ENCODE measurements at regions not wholly inside any gene's neighbourhood (a gene's known extent, or its start where the extent isn't known, plus 50 kb on each side); places are given as distances from the start of the nearest gene placed in this dataset.

DNA sequence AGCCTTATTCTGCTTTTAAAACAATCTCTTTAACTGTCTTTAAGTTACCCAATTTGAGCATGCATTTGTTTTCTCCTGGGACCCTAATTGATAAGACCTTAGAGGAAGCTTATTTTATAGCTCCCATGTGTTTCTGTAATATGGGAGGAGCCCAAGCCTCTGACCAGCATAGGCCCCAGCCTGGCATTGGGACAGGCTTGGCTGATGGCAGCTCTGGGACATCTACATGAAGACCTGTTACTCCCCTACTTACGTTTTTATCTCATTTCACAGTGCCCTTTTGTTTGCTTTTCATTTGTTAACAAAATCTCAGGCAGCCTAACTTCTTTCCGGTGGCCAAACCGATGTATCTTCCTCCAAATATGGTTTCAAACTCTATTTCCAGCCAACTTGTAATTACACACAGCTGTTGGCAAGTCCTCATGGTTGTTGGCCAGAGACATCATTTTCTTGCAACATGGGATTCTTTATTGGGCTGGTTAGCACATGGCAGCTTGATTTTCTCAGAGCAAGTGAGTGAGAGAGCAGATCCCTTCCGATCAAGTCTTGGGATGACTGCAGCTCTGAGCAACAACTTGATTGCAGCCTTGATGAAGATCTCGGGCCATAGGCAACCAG, 1117.5 kb downstream of the AACS start:
- no peak for DNase-seq (ENCODE audit: low spot score)

DNA sequence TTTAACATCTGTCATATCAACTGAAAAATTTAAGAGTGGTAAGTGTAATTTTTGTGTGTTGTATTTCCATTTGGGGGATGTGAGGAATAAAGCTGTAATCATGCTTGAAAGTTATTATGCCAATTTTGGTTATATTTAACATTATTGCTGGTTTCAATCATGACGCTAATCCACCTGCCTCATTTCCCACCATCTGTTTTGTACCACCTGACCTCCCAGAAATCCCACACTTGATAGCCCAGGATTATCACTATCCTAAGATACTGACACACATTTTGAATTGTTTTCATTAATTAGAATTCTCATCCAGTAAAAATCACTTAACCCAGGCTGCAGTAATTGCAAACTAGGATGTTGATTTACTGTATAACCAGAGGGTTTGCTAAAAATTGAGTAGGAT, 1119.8 kb downstream of the AACS start:
- DNase-seq (ENCODE audit: low spot score) = no peak

DNA sequence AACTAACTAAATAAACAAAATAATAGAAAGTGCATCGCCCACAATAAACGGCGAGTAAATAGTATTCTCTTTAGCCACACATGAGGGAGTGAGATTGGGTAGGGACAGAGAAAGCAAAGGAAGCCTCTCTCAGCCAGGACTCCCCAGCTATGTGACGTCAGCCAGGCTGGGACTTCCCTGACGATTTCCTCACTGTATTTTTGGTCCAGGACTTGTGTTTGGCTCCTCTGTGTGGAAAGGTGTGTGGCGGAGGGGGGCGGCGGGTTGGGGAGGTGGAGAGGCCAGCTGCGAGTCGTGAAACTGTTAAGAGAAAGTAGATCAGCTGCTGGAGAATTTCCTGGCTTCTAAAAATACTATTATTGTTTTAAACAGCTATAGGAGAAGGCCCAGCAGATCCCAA, 1124.6 kb downstream of the AACS start:
- no peak for DNase-seq (ENCODE audit: low spot score)

DNA sequence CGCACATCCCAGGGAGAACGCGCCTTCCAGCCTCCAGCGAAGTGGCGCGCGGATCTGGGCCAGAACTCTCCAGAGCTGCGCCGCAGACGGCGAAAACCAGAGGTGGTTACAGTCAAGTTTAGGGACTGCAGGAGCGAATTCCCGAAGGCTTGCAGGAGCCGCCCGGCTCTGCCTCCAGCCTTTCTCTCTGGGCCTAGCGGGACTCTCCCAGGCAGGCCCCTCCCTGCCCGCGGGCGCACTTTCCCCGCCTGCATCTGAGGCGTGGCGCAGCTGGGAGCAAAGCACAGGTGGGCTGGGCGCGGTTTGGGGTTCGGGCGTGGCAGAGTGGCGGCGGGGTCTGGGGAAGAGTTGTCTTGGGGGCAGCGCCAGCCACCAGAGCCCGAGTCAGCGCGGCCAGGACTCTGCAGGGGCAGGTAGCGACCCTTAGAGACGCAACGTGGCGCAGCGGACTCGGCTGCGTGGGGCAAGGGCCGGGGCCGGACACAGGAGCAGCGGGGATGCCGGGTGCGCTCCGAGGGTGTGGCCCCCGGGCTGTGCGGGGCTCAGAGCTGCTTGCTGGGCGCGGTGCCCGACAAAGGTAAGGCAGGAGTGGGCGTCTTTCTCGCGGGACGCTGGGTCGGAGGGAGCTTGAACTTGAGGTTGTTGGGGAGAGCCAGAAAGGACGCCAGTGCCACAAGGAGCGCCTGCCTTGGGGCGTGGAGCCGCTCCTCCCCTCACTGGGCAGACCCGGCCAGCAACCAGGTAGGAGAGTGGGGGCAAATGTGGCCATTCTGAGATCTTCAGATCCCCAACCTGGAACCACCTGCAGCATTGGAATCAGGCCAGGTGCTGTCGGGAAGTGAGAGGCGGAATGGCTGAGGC, 1126.0 kb downstream of the AACS start:
- no peak for DNase-seq (ENCODE audit: low spot score)

DNA sequence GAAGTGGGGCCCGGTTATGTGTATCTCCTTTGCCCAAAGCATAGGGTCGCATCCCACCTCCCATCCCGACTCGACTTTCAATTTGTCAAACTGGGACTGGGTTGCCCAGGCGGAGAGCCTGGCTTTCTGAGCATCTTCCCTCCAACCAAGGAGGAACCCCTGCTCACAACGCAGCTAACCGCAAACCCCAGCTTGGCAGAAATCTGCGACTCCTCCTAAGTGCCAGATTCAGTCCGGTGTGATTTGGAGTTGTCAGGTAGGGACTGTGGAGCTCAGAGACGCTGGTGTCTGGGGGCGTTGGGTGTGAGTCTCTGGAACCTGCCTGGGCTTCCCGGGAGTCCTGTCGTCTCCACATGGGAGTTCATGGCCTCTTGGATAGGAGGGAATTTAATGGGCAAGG, 1126.7 kb downstream of the AACS start:
- no peak for DNase-seq (ENCODE audit: low spot score)

DNA sequence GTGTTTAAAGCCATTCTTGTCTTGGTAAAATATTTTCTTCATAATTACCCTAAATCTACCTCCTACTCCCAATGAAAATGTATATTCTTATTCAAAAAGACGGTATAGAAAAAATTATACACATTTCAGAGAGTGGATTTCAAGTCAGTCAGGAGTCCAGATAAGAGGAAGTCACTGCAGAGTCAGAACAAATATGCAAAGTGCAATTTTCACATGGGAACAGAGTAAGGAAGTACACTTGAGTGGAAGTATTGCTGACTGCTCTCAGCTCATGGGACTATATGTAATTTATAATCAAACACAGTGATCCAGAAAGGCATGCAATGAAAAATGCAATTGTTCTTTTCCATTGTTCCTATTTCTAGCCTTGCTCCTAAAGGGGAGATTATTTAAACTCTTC, 1128.0 kb downstream of the AACS start:
- DNase-seq (ENCODE audit: low spot score) = no peak

DNA sequence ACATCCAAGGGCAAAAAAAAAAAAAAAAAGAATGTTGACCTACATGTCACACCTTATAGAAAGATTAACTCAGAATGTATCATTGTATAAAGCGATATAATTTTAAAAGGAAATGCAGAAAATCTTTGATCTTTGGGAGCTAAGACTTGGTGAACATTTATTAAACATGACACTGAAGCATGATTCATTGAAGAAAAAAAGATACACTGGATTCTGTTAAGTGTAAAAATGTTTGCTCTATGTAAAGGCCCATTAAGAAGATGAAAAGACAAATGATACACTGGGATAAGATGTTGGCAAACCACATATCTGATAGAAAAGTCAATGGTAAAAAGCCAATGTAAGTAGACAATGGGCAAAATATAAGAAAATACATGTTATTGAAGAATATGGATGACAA, 1131.0 kb downstream of the AACS start:
- no peak for DNase-seq (ENCODE audit: low spot score)

DNA sequence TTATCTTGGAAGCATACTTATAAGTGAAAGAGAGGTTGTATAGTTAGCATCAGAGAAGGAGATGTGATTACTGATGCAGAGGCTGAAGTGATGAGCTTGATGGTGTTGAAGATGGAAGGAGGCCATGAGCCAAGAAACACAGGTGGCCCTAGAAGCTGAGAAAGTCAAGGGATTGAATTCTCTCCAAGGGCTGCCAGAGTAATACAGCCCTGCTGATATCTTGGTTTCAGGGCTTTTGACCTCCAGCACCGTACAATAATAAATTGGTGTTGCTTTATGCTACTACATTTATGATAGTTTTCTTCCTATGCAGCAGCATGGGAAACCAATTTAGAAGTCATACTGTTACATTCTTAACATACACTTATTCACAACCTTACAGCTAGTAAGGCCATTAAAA, 1133.3 kb downstream of the AACS start:
- DNase-seq (ENCODE audit: low spot score) = no peak

DNA sequence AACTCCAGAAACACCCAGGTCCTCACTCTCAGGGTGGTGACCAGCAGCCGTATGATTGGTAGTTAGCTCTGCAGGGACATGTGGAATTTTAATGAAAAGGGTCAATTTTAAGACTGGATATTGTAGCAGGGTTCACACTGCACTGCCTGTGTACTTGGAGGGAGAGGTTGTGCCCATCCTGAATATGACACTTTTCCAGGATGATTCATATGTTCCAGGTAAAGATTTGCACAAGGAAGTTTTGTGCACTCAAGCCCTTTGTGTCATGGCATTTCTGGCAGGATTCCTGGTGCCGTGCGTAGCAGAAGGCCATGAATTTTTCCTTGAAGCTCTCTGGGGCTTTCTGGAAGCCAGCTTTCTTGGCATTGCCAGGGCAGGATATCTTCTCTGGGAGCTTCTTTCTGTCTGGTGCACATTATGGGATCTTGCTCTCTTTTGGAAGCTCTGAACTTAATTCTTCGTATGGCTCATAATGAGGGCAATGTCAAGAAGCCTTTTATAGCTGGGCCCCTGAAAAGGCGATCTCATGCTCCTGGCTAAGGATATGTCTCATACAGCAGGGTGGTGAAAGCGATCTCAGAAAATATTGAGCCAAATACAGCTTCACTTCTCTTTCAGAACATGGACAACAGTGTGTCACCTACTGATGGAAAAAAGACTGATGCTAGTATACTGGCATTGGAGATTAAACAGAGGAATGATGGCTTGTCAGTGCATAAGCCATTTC, 1133.9 kb downstream of the AACS start:
- no peak for DNase-seq (ENCODE audit: low spot score)

DNA sequence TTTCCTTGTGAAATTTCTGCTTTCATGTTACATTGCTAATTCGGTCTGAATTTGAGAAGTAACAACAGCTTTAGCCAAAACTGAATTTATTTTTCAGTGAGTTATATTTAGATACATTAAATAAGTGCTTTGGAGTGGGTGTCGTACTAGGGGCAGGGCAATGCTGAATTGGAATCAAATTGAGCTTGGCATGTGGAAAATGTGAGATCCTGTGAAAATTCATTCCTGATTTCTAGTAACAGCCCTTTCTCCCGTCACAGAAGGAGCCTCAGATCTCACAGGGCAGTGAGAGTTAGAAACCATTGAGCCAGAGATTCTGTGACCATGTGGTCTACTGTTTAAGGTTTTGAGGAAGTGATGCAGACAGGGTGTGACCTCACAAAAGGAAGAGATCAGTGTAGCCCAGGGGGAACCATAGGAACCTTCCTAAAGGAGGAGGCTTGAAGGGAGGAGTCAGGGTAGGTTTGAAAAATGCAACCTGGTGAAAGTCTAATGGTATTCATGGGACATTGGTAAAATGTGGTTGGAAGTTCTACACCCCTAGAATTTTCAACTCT, 1136.8 kb downstream of the AACS start:
- DNase-seq (ENCODE audit: low spot score) = no peak

DNA sequence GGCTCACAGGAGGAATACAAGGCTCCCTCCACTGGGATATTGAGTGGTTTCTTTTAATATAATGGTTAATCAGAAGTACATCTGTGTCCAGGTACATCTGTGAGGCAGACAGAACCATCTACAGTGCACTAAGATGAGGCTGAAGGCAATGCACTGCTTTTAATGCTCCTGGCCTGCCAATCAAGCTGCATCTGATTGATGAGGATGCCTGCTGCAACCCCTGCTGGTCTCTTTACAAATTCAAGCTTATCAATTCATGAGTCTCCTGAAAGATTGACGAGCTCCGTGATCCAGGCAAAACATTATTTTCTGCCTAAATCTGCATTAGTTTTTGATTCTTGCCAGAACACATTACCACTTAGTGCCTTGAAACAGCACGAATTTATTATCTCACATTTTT, 1139.1 kb downstream of the AACS start:
- no peak for DNase-seq (ENCODE audit: low spot score)

DNA sequence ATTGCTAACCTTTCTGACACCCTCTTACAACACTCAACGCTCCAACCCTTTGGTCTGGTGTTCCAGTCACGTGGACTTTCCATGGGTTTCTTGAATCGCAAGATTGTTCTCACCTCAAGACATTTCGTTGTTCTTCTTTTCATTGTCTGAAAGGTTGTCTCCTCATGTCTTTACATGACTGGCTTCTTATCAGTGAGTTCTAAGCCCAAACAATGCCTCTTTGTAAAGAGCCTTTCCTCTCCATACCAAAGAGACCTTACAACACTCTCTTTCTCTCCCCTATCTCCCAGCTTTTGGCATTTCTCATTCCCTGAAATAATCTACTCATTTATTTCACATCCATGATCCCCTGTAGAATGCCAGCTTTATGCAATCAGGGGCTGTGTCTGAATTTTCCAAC, 1144.8 kb downstream of the AACS start:
- no peak for DNase-seq (ENCODE audit: low spot score)

DNA sequence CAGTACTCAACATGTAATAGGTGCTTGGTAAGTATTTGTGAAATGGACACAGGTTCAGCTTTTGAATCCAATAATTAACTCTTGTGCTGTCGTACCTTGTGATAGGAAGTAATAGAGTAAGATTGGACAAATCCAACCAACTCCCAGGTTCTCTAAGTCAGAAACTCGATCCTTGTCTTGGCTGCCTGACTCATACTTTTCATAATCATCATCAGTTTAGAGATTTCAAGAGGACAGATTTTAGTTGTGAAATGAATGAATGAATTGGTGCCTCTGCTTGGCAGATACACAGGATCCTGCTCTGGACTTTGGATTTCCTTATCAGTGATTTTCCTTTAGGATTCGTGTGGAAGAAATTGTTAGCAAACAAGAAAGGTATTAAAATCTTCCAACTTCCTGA, 1145.2 kb downstream of the AACS start:
- DNase-seq (ENCODE audit: low spot score) = no peak

DNA sequence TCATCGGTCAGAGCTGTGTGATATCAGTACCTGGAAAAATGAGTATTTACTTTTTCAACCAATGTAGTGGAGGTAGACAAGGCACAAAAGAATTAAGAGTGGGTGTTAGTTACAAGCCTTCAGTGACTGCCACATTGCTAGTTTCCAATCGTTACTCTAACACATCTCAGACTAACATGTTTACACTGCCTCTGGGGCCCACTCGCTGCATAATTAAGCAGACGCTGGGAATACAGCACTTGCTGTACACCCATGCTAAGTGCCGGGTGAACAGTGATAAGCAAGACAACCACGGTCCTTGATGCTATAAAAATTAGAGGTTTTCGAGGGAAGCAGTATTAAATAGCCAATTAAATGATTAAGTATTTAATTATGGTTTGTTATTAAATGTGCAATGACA, 1147.6 kb downstream of the AACS start:
- DNase-seq (ENCODE audit: low spot score) = no peak

DNA sequence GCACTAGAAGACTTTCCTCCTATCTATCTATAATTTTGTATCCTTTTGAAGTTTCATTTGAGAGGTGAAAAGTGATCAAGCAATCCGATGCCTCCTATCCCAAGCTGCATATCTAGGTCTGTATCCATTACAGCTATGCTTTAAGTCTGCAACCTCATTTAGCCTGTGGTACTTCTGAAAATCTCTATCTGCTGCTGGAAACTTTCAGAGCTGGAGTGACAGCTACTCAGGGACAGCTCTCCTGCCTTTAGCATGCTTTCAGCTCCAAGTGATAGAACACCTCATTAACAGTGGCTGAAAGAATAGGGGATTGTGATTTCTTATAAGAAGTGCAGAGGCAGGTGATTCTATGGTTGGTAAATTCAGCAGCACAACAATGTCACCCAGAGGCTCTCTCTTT, 1153.5 kb downstream of the AACS start:
- DNase-seq (ENCODE audit: low spot score) = no peak

DNA sequence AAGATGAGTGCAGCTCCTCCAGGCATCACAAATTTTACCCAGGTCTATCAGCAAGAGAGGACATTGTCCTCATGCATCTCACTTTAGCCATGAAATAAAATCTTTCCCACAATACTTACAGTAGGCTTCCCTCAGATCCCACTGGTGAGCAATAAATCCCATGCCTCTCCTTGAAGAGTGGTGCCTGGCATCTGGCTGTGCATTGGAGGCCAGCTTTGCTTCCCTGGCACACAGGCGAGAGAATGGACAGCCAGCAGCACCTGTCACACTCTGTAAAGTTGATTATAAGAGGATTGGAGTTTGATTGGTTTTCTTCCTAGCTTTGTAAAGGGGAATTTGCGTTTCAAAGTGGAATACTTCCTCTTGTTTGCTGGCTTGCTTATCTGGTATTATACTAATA, 1153.9 kb downstream of the AACS start:
- DNase-seq (ENCODE audit: low spot score) = no peak

DNA sequence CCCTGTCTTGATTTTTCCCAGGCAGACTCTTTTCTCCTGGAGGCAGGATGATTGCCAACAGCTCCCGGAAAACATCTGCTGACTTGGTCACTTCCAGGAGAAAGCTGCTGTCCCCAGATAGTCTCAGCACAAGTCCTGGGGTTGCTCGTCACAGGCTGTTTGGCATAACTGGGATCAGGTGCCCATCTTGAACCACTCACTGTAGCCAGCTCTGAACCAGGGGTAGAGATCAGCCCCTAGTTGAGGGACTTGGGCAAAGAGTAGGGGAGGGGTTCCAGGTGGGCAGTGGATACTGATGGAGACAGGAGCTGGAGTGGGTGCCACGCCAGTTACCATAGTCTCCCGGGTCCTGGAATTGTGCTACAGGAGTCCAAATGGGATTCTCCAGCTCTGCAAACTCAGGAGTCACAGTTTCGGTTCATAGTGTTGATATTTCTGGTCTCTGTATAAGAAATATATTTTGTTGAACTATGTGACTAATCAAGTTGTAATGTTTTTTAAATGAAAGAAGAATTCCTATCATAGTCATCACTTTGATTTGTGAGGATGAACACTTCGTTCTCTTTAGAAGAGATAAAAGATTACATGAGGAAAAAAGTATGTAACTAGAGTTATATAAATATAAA, 1154.5 kb downstream of the AACS start:
- DNase-seq (ENCODE audit: low spot score) = no peak

DNA sequence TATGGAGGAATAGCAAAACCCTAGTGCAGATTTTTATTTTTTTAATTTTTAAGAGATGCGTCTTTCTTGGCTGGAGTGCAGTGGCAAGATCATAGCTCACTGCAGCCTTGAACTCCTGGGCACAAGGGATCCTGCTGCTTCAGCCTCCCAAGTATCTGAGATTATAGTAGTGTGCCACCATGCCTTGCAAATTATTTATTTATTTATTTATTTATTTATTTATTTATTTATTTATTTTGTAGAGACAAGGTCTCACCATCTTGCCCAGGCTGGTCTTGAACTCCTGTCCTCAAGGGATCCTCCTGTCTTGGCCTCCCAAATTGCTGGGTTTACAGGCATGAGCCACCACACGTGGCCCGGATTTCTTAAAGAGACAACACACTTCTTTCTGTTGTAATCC, 1158.8 kb downstream of the AACS start:
- no peak for DNase-seq (ENCODE audit: low spot score)

DNA sequence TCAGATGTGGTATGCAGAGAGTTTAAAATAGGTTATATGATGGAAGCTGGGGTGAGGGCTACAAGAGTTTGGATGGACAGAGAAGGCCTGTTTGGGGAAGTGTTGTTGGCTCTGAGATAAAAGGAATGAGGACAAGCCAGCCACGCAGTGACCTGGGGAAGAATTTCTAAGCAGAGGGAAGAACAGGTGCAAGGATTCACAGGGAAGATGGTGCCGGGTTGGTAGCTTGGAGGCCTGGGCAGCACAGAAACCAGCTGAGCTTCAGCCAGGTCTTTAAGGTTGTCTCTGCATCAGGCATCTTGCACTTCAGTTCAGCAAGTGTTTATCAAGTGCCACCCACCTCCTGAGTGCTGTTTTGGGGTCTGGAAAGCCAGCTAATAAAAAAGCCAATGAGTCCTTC, 1163.7 kb downstream of the AACS start:
- no peak for DNase-seq (ENCODE audit: low spot score)

DNA sequence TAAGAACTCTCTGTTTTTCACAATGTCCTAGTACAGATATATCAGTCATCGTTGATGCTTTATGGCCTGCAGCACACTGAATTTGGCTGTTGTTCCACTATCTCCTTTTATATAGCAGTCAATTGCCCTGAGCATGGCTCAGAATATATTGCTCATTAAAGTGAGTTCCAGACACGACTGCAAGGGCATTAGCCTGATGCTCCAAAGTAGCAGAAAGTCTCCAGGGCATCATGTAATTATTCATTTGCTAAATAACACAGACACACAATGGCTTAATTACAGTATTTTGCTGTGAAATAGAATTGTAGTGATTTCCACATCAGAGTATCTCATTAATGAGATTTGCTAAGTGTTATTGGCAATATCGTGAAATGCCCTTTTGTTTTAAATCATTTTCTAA, 1167.5 kb downstream of the AACS start:
- DNase-seq (ENCODE audit: low spot score) = no peak

DNA sequence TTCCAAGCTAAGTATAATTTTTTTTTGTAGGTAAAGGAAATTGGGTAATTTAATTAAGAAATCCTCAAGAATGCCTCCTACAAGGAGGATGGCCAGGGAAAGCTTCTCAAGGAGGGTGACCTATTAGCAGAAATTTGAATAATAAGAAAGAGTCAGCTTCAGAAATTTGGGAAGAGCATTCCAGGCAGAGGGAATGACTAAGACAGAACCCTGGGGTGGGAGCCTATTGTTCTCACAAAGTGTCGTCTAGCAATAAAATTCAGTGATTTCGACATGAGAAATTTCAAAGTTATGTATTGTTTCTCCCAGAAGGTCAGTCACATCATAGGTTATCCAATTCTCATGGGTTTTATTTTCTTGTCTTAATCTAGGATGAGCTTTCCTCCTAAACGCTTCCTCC, 1168.4 kb downstream of the AACS start:
- no peak for DNase-seq (ENCODE audit: low spot score)

DNA sequence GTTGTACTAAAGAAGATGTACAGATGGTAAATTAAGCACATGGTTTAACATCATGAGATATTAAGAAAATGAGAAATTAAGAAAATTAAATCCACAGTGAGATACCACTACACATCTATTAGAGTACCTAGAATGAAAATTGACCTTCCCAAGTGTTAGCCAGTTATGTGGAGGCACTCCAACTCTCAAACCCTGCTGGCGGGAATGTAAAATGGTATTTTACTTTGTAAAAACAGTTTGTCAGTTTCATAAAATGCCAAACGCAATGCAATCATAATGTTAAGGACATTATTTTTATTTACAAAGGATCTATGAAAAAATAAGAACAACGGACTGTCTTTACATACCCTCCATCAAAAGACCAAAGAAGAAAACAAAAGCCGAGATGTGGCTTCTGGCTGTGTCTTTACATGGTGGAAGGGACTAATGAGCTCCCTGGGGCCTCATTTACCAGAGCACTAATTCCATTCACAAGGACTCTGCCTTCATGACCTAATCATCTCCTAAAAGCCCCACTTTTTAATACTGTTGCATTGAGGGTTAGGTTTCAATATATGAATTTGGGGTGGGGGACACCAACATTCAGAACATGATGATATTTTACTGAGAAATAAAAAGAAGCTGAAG, 1178.7 kb downstream of the AACS start:
- DNase-seq (ENCODE audit: low spot score) = no peak

All from HT-29 (cell line).